SK-N-DZ (cell line): ENCODE measurements at regions not wholly inside any gene's neighbourhood (a gene's known extent, or its start where the extent isn't known, plus 50 kb on each side); places are given as distances from the start of the nearest gene placed in this dataset.

Experiments used
- DNase-seq: peaks from one replicate; pipeline ENCODE4 v3.0.0-alpha.2; 2015; ENCODE audit warnings: low spot score

DNA sequence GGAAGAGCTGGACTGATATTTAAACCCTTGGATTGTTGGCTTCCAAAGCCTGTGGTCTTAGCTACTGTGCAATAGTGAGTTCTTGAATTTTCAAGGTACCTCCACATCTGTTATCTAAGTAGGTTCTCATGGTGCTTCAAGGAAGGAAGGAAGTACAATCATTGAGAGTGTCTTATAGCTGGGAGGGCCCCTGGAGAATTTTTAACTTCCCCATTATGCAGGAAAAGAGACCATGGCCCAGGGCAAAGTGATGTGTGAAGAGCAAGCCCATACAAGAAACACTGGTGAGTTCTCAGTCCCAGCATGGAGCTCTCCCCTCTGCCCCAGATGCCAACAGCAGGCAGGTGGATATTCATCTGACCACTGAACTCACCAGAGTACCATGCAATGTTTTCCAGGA lies 169.0 kb upstream of the IRX6 start:
- DNase-seq: no peak

DNA sequence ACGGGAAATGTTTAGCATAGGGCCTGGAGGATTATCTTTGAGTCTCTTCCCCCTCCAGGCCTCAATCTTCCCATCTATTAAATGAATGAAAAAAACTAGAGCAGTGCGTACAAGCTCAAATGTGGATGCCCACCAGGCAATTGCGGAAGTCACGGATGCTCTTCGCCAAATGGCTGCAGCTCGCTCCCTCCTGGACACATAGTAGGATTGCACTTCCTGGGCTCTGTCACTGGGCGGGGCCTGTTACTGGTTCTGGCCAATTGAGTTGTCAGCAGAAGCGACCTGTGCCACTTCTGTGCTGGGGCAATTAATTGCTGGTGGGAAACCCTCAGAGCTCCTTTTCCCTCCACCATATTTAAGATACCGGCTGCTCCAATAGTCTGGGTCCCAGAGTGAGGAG lies 168.2 kb upstream of the IRX6 start:
- no peak for DNase-seq

DNA sequence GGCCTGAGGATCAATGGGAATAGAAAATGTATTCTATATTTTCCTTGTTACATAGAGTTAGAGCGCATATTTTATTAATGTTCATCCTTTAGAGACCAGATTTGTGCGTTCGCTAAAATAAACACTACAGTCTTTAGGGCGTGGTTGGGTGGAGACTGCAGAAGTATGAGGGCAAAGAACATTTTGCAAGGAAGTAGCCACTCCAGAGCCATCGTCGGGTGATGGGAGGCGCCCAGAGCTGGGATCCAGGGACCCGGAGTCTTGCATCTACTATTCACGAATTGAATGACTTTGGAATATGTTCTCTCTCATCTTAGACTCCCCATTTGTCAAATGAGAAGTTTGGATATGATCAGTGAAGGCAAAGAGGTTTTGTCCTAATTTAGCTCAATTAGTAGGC lies 154.2 kb upstream of the IRX6 start:
- DNase-seq: no peak

DNA sequence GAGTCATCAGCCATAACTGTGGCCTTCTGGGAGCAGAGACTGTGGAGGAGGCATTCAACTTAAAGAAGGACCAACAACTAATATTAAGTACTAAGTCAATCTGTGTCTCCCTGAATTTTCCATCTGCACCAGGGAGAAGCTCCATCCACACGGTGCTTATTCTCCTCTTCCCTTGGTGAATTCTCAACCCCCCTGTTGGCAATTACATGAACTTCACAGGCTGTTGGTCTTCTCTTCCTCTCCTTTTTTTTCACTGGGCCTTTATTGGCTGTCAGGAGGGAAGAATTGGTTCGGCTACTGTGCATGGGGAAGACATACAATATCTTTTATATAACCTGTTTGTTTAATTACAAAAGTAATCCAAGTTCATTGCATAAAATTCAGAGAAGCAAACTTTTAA lies 152.8 kb upstream of the IRX6 start:
- no peak for DNase-seq

DNA sequence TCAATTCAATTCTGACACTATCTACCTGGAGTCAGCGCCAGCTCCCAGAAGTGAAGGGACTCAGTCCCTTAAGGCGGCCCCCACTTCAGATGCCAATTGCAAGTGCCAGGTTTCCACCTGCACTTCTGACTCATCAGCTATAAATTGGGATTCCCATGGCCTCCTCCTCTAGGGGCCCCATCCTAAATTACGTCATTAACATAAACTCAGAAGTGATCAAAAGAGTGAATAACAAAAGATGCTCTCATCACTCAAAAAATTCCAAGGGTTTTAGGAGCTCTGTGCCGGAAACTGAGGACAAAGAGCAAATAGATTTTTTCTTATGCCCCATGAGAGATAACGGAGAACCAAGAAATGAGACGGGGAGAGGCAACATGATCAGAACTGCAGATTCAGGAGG lies 148.6 kb upstream of the IRX6 start:
- no peak for DNase-seq

- DNase-seq: no peak
Measured at GRCh38 chr16:55176901-55177300, 147.1 kb upstream of the IRX6 start.

DNA sequence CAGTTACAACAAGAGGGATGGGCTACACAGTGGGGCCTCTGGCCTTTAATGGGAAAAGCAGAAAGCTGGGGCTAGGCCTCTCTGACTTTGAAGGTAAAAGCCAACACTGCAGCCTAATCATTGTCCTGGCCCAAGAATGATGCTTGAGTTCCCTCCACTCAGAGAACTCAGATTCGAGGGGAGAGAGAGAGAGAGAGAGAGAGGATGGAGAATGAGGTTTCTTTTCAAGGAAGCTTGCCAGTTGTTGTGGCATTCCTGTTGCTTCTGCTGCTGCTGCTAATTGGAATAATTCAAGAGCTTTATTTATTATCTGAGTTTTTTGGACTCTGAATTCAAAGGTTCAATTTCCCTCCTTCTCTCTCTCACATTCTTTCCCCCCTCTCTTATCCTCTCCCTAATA lies 144.6 kb upstream of the IRX6 start:
- DNase-seq: no peak

GRCh38 chr16:55179852-55180585 lies 144.0 kb upstream of the IRX6 start:
- no peak for DNase-seq

DNA sequence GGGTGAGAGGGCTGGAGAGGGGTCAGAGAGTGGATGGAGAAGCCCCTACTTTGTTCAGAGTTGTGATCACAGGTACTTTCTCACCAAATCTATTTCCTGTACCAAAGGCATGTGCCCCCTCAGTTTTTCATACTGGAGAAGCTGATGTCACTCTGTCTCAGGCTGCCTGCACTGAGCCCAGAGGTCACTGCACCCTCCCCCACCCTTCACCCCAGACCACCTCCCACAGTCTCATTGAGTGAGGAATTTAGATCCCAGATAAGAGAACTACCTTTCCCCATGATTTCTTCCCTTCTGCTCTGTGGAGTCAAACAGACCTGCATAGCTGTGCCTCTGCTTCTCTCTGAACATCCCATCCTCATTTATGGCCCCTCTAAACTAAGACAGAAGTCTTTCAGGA lies 140.0 kb upstream of the IRX6 start:
- DNase-seq: no peak

GRCh38 chr16:55184619-55185018 lies 139.4 kb upstream of the IRX6 start:
- DNase-seq: no peak

DNA sequence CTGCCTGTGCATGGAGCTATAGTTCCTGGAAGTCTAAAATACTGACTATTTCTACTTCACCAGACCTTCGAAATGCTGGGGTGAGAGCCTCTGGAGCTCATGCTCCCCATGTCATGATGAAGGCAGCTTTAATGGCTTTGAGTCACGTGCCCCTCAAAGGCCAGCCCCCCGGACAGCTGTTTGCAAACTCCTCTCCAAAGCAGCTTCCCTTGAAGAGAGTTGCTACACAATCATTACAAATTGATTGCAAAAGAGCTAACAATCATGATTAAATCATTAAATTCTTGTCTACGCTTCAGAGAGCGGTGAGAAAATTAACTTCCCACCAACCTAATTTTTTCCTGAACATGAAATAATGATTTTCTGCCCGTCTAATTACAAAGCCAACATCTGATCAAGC lies 134.8 kb upstream of the IRX6 start:
- DNase-seq: no peak

DNA sequence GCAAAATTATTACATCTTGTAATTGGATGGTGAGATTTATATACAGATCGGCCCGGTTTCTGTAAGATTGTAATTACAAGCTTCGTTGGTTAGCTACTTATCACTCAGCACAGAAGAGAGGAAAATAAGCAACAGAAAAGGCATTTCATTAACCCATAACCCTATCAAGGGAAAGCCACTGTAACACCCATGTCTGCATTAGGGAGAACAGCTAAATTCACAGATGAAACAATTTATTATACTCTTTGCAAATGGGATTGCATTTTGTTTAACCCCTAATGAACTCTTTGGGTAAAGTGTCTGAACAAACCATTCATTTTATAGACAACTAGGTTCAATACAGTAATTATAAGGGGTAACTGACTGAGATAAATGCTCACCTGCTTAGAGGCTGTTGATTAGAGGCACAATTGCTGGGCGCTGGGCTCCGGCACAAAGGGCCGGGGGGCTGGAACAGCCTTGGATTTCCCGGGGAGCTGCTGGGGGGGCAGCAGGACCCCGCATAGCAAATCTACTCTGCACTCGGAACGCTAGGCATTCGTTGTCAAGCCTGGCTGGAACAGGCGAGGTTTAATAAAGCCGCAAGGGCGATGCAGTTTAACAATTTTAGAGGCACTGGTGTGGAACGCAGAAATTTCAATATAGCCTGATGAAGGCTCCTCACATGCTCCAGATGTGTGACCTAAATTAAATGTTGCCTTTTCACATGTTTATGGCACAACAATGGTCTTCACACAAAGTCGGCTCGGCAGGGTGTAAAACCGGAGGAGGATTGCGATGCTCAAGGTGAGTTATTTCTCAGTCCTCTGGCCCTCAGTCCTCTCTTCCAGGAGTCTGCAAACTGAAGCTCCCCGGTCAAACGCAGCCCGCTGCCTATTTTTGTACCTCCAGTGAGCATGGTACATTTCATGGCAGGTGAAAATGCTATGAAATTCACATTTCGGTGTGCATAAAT lies 134.0 kb upstream of the IRX6 start:
- no peak for DNase-seq

GRCh38 chr16:55192734-55193133 lies 131.3 kb upstream of the IRX6 start:
- no peak for DNase-seq

DNA sequence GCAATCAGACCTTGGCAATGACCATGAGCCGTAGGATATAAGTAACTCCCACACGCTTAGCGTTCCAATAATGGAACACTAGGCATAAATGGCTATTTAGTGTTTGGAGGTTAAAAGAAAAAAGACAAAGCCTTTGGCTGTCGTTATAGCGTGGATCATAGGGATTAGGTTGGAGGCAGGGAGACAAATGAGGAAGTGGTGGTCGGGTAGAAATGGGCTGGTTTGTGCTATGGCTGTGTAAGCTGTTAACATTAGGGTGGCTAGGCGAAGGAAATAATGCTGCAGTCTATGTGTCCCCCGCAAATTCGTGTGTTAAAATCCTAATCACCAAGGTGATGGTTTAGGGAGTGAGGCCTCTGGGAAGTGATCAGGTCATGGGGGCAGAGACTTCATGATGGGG lies 120.4 kb upstream of the IRX6 start:
- no peak for DNase-seq

DNA sequence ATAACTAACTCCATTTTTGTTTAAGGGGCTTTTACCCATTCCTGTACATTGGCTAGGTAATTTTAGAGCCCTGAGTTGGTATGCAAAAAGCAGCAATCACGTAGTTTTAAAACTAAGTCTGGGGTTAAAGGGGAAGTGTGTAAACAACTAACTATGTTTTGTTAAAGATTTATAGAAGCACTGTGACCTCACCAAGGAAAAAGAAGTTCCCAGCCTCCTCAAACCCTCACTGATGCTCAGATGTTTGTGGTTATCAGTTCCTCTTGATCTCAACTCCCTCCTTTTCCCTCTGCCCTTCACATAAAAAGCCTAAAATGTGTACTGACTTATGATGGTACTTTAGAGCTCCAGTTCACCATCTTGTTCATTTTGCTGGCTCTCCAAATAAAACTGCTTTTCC lies 119.9 kb upstream of the IRX6 start:
- no peak for DNase-seq

GRCh38 chr16:55204923-55205322 lies 119.1 kb upstream of the IRX6 start:
- DNase-seq: no peak

- no peak for DNase-seq
Measured at GRCh38 chr16:55207693-55208428, 116.1 kb upstream of the IRX6 start.

GRCh38 chr16:55209626-55210025 lies 114.4 kb upstream of the IRX6 start:
- no peak for DNase-seq

DNA sequence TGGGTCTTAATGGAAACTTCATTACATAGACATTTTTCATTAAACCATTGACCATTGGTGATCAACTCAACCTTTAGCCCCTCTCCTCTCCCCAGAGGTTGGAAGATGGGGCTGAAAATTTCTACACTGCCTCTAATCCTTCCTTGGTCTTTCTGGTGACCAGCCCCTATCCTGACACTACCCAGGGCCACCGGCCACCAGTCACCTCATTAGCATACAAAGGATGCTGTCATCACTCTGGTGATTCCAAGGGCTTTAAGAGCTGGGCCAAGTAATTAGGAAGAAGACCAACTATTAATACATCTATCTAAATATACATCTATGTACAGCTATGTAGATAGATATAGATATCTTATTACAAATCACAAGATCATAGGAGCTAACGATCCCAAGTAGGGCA lies 111.2 kb upstream of the IRX6 start:
- DNase-seq: no peak

DNA sequence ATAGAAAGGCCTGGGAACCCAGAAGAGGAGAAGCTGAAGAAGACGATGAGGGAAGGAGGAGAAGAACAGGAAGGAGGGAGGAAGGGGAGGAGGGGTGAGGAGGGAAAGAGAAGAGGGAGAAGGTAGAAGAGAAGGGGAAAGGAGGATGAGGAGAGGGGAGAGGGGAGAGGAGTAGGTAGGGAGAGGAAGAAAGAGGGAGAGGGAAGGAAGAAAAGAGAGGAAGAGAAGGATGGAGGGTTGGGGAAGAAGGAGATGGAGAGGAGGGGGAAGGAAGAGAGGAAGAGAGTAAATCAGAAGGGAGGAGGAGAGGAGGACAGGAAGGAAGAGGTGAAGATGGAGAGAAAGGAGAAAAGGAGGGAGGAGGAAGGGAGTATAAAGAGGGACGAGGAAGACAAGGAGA lies 109.6 kb upstream of the IRX6 start:
- DNase-seq: no peak

DNA sequence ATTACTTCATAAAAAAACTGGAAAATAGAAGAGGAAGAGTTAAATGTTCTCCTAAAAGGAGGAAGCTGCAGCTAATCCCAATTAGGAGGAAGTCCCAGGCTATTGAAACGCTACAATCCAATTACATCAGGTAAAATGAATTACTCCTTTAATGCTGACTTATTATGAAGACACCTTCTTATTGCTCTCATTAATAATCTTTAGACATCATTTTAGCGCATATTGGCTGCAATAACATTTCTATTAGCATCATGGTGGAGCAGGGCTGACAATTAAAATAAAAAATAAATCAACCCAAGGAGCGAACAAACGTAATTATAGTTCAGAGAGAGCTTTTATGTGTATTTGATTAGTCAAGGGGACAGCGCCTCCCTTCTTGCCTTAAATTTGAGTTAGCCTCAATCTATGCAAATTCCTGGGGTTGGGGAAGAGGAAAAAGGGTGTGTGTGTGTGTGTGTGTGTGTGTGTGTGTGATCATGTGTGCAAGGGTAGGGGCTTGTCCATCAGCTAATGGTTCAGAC lies 109.0 kb upstream of the IRX6 start:
- no peak for DNase-seq

- no peak for DNase-seq
Measured at GRCh38 chr16:55217392-55217791, 106.6 kb upstream of the IRX6 start.
